Mucosa of gallbladder (tissue), 1 donor: ENCODE measurements at regions not wholly inside any gene's neighbourhood (a gene's known extent, or its start where the extent isn't known, plus 50 kb on each side); places are given as distances from the start of the nearest gene placed in this dataset.

Experiments used
- DNase-seq: peaks from one replicate; pipeline ENCODE4 v3.0.0-alpha.2; 2020; ENCODE audit warnings: low spot score
- donor health status: DM: no; HTN: no; CAD: no.

DNA sequence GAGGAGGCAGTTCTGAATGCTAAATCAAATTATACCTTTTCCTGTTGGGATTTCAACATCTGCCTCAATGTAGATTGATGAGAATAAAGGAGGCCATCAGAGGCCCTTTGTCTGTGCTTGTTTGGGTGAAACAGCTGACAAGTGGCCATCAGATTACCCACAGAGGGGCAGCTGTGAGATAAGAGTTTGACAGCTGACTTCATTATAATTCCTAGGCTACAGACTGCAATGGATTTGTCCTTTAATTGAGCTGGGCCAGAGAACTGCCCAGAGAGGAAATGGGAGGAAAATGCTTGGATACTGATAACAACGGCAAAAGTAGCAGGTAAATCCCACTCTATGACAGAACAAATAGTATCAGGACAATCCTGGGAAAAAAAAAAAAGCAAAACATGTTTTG, 649.4 kb downstream of the HDGFL1 start:
- no peak for DNase-seq

DNA sequence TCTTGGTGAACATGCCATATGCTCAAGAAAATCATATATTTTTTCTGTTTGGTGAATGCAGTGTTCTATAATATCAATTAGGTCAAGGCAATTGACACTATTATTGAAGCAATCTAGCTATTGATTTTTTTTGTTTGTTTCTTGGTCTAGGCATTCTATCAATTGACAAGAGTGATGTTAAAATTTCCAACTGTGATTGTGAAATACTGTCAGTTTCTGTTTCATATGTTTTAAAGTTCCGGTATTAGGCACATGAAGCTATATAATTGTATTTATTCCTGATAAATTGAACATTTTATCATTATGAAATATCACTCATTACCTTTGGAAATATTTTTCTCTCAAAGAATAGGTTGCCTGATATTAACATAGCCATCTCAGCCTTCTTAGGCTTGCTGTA, 653.4 kb downstream of the HDGFL1 start:
- DNase-seq = no peak

DNA sequence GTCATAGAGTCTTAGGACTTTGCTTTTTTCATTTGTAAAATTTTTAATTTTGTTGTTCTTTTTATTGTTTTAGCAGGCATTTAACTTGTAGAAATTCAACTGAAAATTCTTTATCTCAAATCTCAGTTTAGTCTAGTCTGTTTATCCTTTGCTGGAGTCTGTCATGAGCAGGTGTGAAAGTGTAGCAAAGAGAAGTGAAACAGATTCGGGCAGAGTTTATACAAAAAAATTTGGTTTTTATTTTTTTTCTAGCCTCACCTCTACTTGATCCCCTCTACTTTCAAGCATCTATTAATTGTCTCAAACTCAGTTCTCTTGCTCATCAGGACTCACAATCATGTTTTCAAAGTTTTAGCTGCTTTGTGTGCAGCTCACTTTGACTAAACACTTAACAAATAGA, 655.2 kb downstream of the HDGFL1 start:
- no peak for DNase-seq

DNA sequence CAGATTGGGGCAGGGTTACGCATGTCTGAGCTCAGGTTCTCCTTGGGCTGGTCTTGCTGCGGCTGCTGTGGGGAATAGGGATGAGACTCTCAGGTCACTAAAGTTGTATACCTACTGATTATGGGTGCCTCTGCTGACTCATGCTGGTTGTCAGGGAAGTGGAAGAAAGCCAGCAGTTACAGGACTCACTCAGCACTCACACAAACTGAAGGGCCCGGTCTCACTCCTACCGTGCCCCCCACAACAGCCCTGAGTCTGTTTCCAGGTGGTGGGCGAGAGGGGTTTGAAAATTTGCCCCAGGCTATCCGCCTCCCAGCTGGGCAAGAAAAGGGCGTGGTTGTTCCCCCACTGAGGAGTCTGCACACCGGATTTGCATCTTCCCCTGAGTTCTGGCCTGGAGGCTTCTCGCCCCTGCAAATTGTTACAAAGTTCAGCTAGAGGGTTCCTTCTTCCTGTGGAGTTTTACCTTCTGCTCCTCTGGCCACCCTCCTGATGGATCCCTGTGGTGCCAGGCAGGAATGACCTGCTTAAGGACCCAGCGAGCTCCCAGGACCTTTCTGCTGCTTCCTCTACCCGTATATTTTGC, 659.2 kb downstream of the HDGFL1 start:
- DNase-seq = no peak

DNA sequence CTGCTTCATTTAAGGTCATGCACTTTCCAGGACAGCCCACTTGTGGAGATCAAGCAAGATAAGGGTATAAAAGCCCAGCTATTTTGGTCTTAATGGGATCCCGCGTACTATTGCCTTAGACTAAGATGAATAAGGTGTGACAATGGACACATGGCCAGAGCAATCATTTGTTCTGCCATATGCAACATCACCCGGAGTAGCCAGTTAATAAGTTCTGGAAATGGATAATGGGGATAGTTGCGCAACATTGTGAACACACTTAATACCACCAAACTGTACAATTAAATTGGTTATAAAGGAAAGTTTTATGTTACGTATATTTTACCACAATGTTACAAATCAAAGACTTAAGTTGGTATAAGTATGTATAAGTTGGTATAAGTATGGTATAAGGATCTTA, 674.5 kb downstream of the HDGFL1 start:
- no peak for DNase-seq

DNA sequence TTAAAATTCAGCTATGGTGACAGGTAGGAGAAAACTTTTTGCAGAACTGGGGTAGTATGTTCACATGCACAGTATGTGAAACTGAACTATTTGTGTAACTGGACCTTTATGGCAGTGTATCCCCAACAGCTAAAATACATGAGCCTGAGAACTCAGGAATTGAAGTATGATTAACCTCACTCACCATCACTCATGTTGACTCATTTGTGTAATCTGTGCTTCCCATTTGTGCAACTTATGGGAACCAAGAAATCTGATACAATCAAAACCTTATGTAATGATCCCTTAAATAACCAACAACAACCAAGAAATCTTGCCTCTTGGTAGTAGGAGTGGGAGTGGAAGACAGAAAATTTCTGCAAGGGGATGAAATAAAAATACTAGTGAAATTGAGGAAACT, 674.9 kb downstream of the HDGFL1 start:
- no peak for DNase-seq

DNA sequence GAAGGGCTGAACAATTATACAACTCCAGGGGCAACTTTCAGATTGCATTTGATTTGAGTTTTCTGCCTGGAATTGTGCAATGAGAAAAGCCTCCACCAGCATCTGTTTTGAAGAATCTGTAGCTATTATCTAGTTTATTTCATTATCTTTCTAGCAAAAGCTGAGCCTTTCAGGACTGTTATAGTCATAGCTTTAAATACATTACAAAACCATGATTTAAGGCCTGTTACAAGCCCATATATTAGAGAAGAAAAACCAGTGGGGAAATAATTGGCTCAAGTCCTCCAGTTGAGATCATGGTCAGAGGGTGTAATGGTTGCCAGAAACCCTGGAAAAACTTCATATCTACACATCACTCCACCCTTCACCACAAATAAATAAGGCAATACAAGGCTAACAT, 676.2 kb downstream of the HDGFL1 start:
- DNase-seq = no peak

DNA sequence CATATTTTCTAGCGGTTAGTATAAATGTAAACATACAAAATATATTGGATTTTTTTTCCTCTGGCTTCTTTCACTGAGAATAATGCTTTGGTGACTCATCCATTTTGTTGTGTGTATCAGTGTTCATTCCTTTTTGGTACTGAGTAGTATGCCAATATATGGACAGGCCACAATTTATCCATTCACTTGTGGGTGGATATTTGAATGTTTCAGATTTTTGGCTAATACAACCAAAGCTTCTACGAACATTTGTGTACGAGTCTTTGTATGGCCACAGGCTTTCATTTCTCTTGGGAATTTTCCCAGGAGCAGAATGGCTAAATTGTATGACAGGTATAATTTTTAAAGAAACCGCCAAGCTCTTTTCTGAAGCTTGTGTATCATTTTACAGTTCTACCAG, 677.5 kb downstream of the HDGFL1 start:
- no peak for DNase-seq

DNA sequence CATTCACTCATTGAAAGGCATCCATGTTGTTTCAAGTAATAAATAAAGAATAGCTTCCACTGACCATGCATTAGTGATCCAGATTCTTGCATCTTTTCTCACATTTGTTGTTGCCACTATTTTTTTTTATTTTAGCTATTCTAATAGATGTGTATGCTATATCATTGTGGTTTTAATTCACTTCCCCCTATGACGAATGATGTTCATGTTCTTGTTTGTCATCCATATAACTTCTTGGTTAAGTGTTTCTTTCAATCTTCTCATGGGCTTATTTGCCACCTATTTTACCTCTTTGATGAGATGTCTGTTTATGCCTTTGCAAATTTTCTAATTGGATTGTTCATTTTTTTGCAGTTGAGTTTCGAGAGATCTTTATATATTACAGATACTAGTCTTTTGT, 681.2 kb downstream of the HDGFL1 start:
- DNase-seq = no peak

DNA sequence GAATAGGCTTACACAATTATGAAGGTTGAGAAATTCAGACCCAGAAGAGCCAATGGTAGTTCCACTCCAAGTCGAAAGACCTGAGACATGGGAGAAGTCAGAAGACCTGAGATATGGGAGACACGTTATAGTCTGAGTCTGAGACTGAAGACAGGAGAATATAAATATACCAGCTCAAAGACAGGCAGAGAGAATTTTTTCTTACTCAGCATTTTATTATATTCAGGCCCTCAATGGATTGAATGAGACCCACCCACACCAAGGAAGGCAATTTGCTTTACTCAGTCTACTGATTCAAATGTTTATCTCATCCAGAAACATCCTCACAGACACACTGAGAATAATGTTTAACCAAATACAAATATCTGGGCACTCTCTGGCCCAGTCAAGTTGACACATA, 693.5 kb downstream of the HDGFL1 start:
- DNase-seq = no peak

DNA sequence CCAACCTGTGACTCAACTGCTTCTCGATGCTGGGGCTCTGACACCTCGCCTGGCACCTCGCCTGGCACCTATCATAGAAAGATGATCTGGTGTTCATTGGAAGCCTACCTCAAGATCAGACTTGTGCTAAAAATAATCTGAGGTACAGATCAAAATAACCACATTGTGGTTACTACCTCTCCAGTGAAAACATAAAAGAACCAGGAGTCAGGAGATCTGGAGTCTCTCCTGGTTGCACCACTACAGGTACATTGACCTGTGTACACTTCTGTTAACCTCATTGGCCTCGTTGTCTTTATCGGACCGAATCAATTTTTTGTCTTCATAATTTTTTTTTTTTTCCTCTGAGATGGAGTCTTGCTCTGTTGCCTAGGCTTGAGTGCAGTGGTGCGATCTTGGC, 695.9 kb downstream of the HDGFL1 start:
- no peak for DNase-seq

DNA sequence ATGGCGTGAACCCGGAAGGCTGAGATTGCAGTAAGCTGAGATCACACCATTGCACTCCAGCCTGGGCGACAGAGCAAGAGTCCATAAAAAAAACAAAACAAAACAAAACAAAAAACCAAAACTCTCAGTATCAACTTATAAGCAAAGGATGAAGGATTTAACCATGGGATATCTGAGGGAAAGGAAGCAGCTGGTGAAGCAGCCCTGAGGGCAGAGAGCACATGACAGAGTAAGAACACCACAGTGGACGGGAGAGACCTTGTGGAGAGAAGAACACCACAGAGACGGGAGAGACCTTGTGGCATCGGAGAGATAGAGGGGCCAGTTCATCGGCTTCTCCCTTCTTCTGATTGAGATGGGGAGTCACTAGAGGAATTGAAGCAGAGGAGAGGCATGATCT, 697.2 kb downstream of the HDGFL1 start:
- DNase-seq = no peak

DNA sequence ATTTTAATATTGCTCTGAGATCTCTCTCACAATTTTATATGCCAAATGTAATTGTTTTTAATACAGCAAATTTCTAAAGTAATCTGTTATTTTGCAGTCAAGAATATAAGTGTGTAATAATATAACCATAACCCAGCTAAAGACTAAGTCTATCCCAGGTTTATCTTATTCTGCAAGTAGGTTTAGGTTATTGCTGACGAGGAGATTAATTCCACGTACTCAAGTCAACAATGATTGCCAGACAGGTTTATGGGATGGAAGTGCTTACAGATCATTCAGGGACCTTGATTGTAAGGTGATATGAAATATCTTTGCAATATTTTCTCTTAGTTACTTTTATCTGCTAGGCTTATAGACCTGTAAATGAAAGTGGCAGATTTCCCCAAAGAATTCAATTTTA, 698.3 kb downstream of the HDGFL1 start:
- DNase-seq = no peak

DNA sequence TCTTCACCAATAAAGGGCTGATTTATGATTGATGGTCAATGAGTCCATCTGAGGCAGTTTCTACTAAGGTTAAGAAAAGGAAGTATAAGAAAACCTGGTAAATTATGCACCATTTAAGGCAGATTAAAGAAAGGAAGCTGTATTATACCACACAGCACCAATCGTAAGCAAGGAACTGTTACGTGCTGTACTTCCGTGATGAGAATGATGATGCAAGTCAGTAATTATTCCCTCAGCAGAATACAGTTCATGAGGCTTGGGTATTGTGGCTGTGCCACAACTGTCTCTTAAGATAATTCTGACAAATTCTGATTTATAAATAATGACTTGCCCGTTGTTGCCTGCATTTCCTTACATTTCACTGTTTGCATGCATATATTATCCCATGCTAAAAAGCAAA, 699.0 kb downstream of the HDGFL1 start:
- DNase-seq = no peak

DNA sequence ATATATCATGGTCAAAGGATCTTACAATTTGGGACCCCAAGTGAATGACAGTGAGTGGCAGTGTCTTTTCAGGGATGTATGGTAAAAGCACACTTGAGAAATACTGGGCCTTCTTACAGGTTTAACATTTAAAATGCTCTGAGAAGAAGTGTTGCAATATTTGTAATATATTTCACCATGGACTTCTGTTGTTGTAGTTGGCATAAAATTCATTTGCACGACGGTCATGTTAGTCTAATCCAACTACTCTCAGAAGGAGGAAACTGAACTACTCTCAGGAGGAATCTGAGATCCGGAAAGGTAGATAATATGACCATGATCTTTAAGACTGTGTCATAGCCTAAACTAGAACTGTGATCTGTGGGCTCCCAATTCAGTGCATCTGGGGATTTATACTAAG, 700.1 kb downstream of the HDGFL1 start:
- DNase-seq = no peak

DNA sequence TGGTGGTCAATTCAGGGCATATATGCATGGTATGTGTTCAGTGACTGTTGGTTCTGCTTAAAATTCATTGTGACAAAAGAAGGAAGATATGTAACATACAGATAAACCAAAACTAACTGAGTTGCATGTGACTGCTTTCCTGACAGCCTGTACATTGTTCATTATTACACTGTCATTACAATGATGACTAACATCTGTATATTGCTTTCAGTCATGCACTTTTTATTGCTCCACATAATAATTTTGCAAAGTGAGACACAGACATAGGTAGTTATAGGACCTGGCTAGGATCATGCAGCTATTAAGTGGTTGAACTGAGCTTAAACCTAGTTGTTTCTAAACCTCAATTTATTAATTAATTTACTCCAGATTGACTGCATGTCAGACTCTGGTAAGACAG, 703.2 kb downstream of the HDGFL1 start:
- DNase-seq = no peak

DNA sequence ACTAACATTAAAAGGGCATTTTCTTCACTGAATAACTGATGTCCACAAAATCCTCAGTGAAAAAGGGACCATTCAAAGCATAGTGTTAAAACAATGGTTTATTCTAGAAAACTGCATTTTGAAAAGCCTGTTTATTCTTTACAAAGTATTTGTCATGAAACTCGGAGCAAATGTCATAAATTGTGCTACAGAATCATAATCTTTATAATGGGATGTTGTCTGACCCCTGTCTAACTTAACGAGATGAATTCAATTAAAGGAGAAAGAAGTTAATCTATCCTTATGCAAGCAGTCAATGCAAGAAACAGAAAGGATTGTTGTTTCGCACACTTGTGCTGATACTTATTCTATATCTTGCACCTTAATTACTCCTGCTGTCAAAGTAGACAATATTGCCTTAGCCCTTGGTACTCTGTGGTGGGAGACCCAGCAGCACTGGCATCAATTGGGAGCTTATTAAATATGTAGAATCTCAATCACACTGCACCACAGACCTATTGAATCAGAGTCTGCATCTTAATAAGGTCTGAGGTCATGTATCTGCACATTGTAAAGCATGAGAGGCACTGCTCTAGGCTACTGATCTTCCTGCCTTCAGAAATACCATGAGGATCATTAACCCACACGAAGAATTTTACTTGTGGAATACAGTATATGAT, 708.3 kb downstream of the HDGFL1 start:
- no peak for DNase-seq

DNA sequence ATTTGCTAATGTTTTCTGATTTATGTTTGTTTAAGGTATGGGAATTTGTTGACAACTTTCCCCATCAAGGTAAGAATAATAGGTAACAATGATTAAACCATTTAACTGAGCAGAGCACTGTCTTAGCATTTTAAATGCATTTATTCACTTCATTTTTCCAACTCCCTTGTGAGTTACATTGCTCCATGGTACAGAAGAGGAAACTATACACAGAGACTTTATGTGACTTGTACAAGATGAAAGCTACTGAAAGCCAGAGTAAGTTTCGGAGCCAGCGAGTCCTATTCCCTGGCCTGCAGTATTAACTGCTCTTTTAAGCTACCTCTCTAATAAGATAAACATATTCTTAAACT, 708.8 kb downstream of the HDGFL1 start:
- DNase-seq = no peak

DNA sequence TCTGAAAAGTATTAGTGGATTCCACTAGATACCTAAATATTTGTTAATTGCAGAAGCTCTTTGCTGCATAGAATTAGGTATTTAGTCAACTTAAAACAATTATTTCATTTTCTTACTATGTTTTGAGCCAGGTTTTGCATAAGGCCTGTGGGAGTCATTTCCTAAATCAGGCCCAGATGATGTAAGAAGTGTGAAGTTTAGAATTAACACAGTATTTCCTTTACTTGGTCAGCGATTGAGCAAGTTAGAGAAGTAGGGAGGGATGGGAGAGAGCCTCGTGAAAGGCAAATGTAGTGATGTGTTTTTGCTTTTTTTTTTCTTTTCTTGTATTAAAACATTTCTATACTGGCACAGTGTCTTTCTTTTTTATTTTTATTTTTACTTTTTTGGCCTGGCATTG, 711.1 kb downstream of the HDGFL1 start:
- no peak for DNase-seq

DNA sequence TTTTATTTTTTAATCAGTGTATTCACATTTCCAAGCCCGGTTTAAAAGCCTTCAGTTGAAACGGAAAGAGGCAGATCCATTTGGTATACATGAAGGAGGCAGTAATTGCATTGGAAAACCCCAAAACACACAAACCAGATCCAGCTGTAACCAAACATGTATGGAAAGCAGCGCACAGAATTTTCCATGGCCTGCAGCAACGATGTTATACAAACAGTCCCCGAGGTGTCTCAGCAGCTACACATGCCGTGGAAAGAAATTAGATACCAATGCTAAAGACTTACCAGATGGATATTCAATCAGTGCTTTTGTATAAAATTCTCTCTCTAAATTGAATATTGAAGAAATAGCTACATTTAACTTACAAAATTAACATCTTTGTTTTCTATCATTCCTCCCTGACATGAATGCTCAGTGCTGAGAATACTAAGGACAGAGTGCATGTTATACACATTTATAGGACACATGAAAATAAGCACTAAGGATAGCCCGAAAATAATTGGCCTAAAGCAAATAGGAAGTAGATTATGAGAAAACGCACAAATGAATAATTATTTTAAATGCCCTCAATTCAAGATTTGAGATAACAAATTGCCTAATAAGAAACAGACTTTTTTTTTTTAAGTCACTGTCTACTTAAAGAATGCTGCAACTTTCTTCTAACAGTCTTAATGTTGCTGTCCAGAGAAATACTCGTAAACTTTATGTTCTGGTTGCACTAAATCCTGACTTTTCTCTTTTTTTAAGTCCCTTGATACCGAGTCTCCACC, 713.1 kb downstream of the HDGFL1 start:
- DNase-seq = no peak

DNA sequence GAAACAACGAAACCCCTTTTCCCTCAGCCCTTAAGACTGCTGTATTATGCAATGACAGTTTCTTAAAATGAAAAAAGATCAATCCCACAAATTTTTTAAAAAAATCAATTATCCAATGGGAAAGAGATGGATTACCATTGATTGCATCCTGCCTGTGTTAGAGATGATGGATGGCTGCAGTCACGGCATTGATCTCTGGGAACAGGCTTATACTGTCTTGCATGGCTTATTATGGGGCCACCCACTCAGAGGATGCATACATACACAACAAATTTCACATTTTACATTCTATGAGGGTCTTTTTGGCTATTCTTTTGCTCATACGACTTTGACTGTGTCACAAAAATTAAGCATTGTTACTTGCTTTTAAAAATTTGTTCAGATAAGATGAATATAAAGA, 724.3 kb downstream of the HDGFL1 start:
- no peak for DNase-seq

DNA sequence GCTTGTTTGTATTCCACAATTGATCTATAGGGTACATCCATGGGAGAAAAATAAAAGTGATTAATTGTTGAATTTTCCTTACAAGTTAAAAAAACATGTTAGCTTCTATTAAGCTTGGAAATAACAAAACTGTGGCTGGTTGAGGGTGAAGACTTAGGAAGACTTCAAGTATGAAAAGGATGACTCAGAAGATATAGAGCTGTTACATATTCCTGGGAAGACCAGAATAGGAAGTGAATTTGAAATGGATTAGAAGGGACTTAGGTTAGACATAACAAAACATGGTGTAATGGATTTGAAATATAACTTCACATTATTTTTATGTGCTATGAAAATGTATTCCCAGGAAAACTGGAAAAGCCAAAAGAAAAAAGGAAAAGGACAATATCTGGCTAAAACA, 732.2 kb downstream of the HDGFL1 start:
- no peak for DNase-seq

DNA sequence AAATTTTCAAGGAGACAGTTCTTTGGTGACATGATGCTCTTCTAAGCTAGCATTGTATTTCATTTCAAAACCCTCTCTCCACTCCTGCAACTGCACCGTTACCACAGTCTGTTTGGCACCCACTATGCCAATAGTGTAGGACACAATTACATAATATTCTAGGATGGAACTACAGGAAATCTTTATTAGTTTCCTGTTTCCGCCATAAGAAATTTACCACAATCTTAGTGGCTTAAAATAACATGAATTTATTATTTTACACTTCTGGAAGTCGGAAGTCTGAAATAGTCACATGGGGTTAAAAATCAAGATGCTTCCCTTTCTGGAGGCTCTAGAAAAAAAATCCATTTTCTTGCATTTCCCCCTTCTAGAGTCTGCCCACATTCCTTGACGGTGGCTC, 733.1 kb downstream of the HDGFL1 start:
- DNase-seq = no peak
